Fibroblast of lung (primary cell): ENCODE measurements at regions not wholly inside any gene's neighbourhood (a gene's known extent, or its start where the extent isn't known, plus 50 kb on each side); places are given as distances from the start of the nearest gene placed in this dataset.

Experiments used
- DNase-seq, 2 donors: peaks; one replicate each; pipeline versions ENCODE4 v3.0.0 to v3.0.0-alpha.2; 2010; ENCODE audit warnings: low read depth in 2 of 2
- H2AFZ ChIP-seq: 2 replicates; pipeline ENCODE4 v1.5.1; 2012; ENCODE audit warnings: low read length, control low read depth, inconsistent platforms
- H3K27ac ChIP-seq: 2 replicates; pipeline ENCODE4 v1.5.1; 2011; ENCODE audit warnings: low read length, control low read depth; ENCODE audit not compliant: insufficient read depth
- H3K27me3 ChIP-seq: 2 replicates; pipeline ENCODE4 v1.5.1; 2011; ENCODE audit warnings: mild to moderate bottlenecking, low read length; ENCODE audit not compliant: control insufficient read depth, insufficient read depth
- H3K36me3 ChIP-seq: 2 replicates; pipeline ENCODE4 v1.5.1; 2011; ENCODE audit warnings: low read length; ENCODE audit not compliant: control insufficient read depth, insufficient read depth
- H3K4me1 ChIP-seq: 2 replicates; pipeline ENCODE4 v1.5.1; 2011; ENCODE audit warnings: low read length; ENCODE audit not compliant: control insufficient read depth, insufficient read depth; ENCODE audit errors: extremely low read depth
- H3K4me2 ChIP-seq: 2 replicates; pipeline ENCODE4 v1.5.1; 2011; ENCODE audit warnings: low read length, control low read depth; ENCODE audit not compliant: insufficient read depth; ENCODE audit errors: extremely low read depth
- H3K4me3 ChIP-seq, 4 experiments: fragments of 200-600 bp in 1 of 4; sonication (generic) in 1 of 4; replicated peaks in 1 of 4; 2 replicates each; pipeline ENCODE4 v1.5.1; 2011 to 2016; ENCODE audit warnings: low read length in 4 of 4, low read depth in 3 of 4, mild to moderate bottlenecking in 3 of 4, control low read depth in 2 of 4, inconsistent platforms in 1 of 4, mixed read lengths in 1 of 4; ENCODE audit not compliant: insufficient read depth in 1 of 4; ENCODE audit errors: control extremely low read depth in 1 of 4
- H3K79me2 ChIP-seq: 2 replicates; pipeline ENCODE4 v1.5.1; 2012; ENCODE audit warnings: mild to moderate bottlenecking, low read length, inconsistent platforms; ENCODE audit not compliant: control insufficient read depth, insufficient read depth
- H3K9ac ChIP-seq: 2 replicates; pipeline ENCODE4 v1.5.1; 2011; ENCODE audit warnings: mild to moderate bottlenecking, low read length, control low read depth; ENCODE audit not compliant: insufficient read depth
- H3K9me3 ChIP-seq: 2 replicates; pipeline ENCODE4 v1.5.1; 2012; ENCODE audit warnings: low read depth, low read length; ENCODE audit not compliant: control insufficient read depth, insufficient read depth
- H4K20me1 ChIP-seq: 2 replicates; pipeline ENCODE4 v1.5.1; 2011; ENCODE audit warnings: low read length; ENCODE audit not compliant: control insufficient read depth, insufficient read depth; ENCODE audit errors: extremely low read depth
- CTCF ChIP-seq, 2 donors: IDR thresholded peaks in 1 of 2; conservative IDR thresholded peaks in 1 of 2; 1 replicate in 1 of 2; 2 replicates in 1 of 2; pipeline ENCODE4 v1.5.1; 2011 to 2012; ENCODE audit warnings: low read length in 2 of 2, control low read depth in 1 of 2, inconsistent platforms in 1 of 2, low read depth in 1 of 2, mild to moderate bottlenecking in 1 of 2
- EZH2 ChIP-seq: IDR thresholded peaks from 2 replicates; pipeline ENCODE4 v1.5.1; 2012; ENCODE audit warnings: low read length, control low read depth, mild to moderate bottlenecking; ENCODE audit errors: missing control alignments

- no peak overlapping the region for H3K4me3 ChIP-seq
- H3K79me2 ChIP-seq, result no peaks in the 10 kb centered on the region
- no peak overlapping the region for H3K4me2 ChIP-seq
- TF ChIP-seq EZH2, result no peak
- no peak for TF ChIP-seq CTCF (conservative IDR thresholded peaks at IDR 0.05 in 1 of 2, IDR thresholded peaks at IDR 0.05 in 1 of 2; ENCODE audit: low read depth in 1 of 2, low read length in 2 of 2)
- H2AFZ ChIP-seq, result no peak overlapping the region
- H3K9me3 ChIP-seq, result no peaks in the 10 kb centered on the region
- H3K36me3 ChIP-seq, result no peaks in the 10 kb centered on the region
- no peak for DNase-seq
- H4K20me1 ChIP-seq, result no peaks in the 10 kb centered on the region
- no peaks in the 10 kb centered on the region for H3K27me3 ChIP-seq
- H3K27ac ChIP-seq, result no peak overlapping the region
- no peak overlapping the region for H3K9ac ChIP-seq
- H3K4me1 ChIP-seq, result no peaks in the 10 kb centered on the region
Measured at GRCh38 chr2:176503776-176504175, 234.5 kb downstream of the MTX2 start.

- no peaks in the 10 kb centered on the region for H3K9me3 ChIP-seq
- no peak overlapping the region for H2AFZ ChIP-seq
- no peak overlapping the region for H3K4me3 ChIP-seq
- H3K36me3 ChIP-seq, result no peaks in the 10 kb centered on the region
- H3K27ac ChIP-seq, result no peak overlapping the region
- H3K27me3 ChIP-seq, result no peaks in the 10 kb centered on the region
- no peak for DNase-seq
- no peaks in the 10 kb centered on the region for H3K79me2 ChIP-seq
- TF ChIP-seq EZH2 (no peak), CTCF (conservative IDR thresholded peaks at IDR 0.05 in 1 of 2, IDR thresholded peaks at IDR 0.05 in 1 of 2; ENCODE audit: low read depth in 1 of 2, low read length in 2 of 2) (no peak)
- H3K4me1 ChIP-seq, result no peaks in the 10 kb centered on the region
- no peaks in the 10 kb centered on the region for H4K20me1 ChIP-seq
- no peak overlapping the region for H3K4me2 ChIP-seq
- no peak overlapping the region for H3K9ac ChIP-seq
Measured at GRCh38 chr2:176504440-176504839, 235.2 kb downstream of the MTX2 start.

- TF ChIP-seq EZH2, result no peak
- TF ChIP-seq CTCF (conservative IDR thresholded peaks at IDR 0.05 in 1 of 2, IDR thresholded peaks at IDR 0.05 in 1 of 2; ENCODE audit: low read depth in 1 of 2, low read length in 2 of 2), result no peak
- no peaks in the 10 kb centered on the region for H3K79me2 ChIP-seq
- H3K9ac ChIP-seq, result no peak overlapping the region
- H2AFZ ChIP-seq, result no peak overlapping the region
- H4K20me1 ChIP-seq, result no peaks in the 10 kb centered on the region
- DNase-seq, result peak in 1 of 2 donors; percentile 68
- no peak overlapping the region for H3K4me2 ChIP-seq
- no peaks in the 10 kb centered on the region for H3K4me1 ChIP-seq
- no peaks in the 10 kb centered on the region for H3K36me3 ChIP-seq
- no peak overlapping the region for H3K4me3 ChIP-seq
- no peak overlapping the region for H3K27ac ChIP-seq
- no peaks in the 10 kb centered on the region for H3K27me3 ChIP-seq
- H3K9me3 ChIP-seq, result no peaks in the 10 kb centered on the region
Measured at GRCh38 chr2:176507786-176508185, 238.5 kb downstream of the MTX2 start.
